ENCODE measurements at regions not wholly inside any gene's neighbourhood (a gene's known extent, or its start where the extent isn't known, plus 50 kb on each side); places are given as distances from the start of the nearest gene placed in this dataset.

DNA sequence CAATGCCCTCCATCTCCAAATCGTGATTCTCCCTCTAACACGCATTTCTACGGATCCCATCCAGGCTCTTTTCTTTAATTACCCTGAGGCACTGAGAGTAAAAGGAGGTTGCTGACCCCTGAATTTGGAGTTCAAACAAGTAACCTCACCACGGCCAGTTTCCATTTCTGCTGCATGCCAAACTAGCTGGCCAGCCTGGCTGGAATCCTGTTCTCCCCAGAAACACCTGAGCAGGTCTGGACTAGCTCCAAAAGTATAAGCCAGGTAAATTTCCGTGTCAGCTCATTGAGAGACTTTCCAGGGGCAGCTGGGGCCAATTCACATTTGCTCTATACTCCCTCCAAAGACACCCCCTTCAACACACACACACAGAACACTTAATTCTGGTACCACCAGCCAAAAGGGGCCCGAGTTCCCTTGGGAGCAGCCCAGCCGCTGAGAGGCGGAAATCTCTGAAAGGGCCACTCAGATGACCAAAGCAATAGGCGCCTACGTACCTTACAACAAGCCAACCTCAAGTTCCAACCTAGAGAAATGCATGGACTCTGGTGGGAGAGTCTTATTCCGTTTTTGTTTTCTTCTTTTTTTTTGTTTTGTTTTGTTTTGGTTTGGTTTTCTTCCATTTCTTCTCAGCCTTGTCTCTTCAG lies 131.4 kb downstream of the NDUFA12 start:
- Histone ChIP-seq H3K4me3 (replicated peaks in 1 of 3; ENCODE audit: insufficient read depth in 1 of 3, low read depth in 2 of 3, low read length in 3 of 3) (no peak overlapping the region), H2AFZ (ENCODE audit: low read length) (no peak overlapping the region), H3K4me1 (ENCODE audit: insufficient read depth, low read length) (no peaks in the 10 kb centered on the region), H3K79me2 (ENCODE audit: insufficient read depth, low read length) (no peaks in the 10 kb centered on the region), H3K27ac (ENCODE audit: extremely low read length, insufficient read depth, low read length) (no peak overlapping the region), H3K4me2 (ENCODE audit: low read depth, low read length) (no peak overlapping the region), H3K9me3 (ENCODE audit: low read length) (no peaks in the 10 kb centered on the region), H4K20me1 (ENCODE audit: insufficient read depth, low read length) (no peaks in the 10 kb centered on the region; the same call in 1 of the 2 replicates), H3K36me3 (replicated peaks in 1 of 2; ENCODE audit: control insufficient read depth in 1 of 2, insufficient read depth in 2 of 2, low read length in 2 of 2) (no peaks in the 10 kb centered on the region), H3K27me3 (ENCODE audit: control insufficient read depth in 1 of 2, insufficient read depth in 2 of 2, low read length in 2 of 2) (peaks cover 3 to 43% of the 10 kb centered on the region in 2 experiments), H3K9ac (ENCODE audit: insufficient read depth, low read depth, low read length) (no peak overlapping the region)
- ChIA-PET CTCF (ENCODE audit: low intra/inter-chr PET ratio, low total read pairs) (no interaction called here), POLR2A (no interaction called here)
- DNase-seq (ENCODE audit: low spot score), result no peak
- in situ Hi-C loops (cut with HindIII; ENCODE audit: extremely low pct_ligation_motif_present, low pct_unique_long_range_greater_than_20kb) (no loop called here), intact Hi-C loops (cut with micrococcal nuclease; ENCODE audit: unreplicated experiment) (loop anchor here (5.0 kb wide), 1 partner anchor 1615 kb away; the partner anchor contains the start of gene CFAP54)
- no peak for ATAC-seq
- no peak for FAIRE-seq
- WGBS (ENCODE audit: low lambda C conversion rate), result 32% methylated on average over 8 of the region's 11 CpGs
- BruUV-seq (replicated peaks), result no TSS peak
- TF ChIP-seq ZNF709 (CRISPR knock-in tag; IDR thresholded peaks at IDR 0.05) (no peak), RCOR2 (CRISPR knock-in tag; IDR thresholded peaks at IDR 0.05) (no peak), ZNF619 (CRISPR knock-in tag; IDR thresholded peaks at IDR 0.05) (no peak), ZNF17 (CRISPR knock-in tag; IDR thresholded peaks at IDR 0.05) (no peak), ISX (CRISPR knock-in tag; conservative IDR thresholded peaks at IDR 0.05) (no peak), ZZZ3 (CRISPR knock-in tag; IDR thresholded peaks at IDR 0.05; ENCODE audit: borderline replicate concordance) (no peak), ZNF326 (CRISPR knock-in tag; IDR thresholded peaks at IDR 0.05; ENCODE audit: borderline replicate concordance) (no peak), FOSL2 (CRISPR knock-in tag; IDR thresholded peaks at IDR 0.05) (no peak), CCDC6 (CRISPR knock-in tag; IDR thresholded peaks at IDR 0.05) (no peak)
- TF ChIP-seq, protein P1, sequence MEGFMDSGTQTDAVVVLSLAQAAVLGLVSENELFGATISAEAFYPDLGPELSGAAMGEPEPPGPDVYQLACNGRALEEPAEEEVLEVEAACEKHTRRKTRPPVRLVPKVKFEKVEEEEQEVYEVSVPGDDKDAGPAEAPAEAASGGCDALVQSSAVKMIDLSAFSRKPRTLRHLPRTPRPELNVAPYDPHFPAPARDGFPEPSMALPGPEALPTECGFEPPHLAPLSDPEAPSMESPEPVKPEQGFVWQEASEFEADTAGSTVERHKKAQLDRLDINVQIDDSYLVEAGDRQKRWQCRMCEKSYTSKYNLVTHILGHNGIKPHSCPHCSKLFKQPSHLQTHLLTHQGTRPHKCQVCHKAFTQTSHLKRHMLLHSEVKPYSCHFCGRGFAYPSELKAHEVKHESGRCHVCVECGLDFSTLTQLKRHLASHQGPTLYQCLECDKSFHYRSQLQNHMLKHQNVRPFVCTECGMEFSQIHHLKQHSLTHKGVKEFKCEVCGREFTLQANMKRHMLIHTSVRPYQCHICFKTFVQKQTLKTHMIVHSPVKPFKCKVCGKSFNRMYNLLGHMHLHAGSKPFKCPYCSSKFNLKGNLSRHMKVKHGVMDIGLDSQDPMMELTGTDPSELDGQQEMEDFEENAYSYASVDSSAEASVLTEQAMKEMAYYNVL (CRISPR knock-in tag; IDR thresholded peaks at IDR 0.05; ENCODE audit: borderline replicate concordance), result no peak
- TF ChIP-seq, protein P2, sequence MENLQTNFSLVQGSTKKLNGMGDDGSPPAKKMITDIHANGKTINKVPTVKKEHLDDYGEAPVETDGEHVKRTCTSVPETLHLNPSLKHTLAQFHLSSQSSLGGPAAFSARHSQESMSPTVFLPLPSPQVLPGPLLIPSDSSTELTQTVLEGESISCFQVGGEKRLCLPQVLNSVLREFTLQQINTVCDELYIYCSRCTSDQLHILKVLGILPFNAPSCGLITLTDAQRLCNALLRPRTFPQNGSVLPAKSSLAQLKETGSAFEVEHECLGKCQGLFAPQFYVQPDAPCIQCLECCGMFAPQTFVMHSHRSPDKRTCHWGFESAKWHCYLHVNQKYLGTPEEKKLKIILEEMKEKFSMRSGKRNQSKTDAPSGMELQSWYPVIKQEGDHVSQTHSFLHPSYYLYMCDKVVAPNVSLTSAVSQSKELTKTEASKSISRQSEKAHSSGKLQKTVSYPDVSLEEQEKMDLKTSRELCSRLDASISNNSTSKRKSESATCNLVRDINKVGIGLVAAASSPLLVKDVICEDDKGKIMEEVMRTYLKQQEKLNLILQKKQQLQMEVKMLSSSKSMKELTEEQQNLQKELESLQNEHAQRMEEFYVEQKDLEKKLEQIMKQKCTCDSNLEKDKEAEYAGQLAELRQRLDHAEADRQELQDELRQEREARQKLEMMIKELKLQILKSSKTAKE (CRISPR knock-in tag; IDR thresholded peaks at IDR 0.05; ENCODE audit: borderline replicate concordance), result no peak
- TF ChIP-seq, protein P3, sequence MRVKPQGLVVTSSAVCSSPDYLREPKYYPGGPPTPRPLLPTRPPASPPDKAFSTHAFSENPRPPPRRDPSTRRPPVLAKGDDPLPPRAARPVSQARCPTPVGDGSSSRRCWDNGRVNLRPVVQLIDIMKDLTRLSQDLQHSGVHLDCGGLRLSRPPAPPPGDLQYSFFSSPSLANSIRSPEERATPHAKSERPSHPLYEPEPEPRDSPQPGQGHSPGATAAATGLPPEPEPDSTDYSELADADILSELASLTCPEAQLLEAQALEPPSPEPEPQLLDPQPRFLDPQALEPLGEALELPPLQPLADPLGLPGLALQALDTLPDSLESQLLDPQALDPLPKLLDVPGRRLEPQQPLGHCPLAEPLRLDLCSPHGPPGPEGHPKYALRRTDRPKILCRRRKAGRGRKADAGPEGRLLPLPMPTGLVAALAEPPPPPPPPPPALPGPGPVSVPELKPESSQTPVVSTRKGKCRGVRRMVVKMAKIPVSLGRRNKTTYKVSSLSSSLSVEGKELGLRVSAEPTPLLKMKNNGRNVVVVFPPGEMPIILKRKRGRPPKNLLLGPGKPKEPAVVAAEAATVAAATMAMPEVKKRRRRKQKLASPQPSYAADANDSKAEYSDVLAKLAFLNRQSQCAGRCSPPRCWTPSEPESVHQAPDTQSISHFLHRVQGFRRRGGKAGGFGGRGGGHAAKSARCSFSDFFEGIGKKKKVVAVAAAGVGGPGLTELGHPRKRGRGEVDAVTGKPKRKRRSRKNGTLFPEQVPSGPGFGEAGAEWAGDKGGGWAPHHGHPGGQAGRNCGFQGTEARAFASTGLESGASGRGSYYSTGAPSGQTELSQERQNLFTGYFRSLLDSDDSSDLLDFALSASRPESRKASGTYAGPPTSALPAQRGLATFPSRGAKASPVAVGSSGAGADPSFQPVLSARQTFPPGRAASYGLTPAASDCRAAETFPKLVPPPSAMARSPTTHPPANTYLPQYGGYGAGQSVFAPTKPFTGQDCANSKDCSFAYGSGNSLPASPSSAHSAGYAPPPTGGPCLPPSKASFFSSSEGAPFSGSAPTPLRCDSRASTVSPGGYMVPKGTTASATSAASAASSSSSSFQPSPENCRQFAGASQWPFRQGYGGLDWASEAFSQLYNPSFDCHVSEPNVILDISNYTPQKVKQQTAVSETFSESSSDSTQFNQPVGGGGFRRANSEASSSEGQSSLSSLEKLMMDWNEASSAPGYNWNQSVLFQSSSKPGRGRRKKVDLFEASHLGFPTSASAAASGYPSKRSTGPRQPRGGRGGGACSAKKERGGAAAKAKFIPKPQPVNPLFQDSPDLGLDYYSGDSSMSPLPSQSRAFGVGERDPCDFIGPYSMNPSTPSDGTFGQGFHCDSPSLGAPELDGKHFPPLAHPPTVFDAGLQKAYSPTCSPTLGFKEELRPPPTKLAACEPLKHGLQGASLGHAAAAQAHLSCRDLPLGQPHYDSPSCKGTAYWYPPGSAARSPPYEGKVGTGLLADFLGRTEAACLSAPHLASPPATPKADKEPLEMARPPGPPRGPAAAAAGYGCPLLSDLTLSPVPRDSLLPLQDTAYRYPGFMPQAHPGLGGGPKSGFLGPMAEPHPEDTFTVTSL (CRISPR knock-in tag; IDR thresholded peaks at IDR 0.05; ENCODE audit: borderline replicate concordance), result no peak
